ENCODE measurements at regions not wholly inside any gene's neighbourhood (a gene's known extent, or its start where the extent isn't known, plus 50 kb on each side); places are given as distances from the start of the nearest gene placed in this dataset.

GRCh38 chr17:53942436-53942835 lies 119.7 kb downstream of the KIF2B start:
- 49 to 62% (median 50%) methylated on average over 1 of the region's 1 CpG for WGBS, 3 donors
- Histone ChIP-seq H3K4me1 (ENCODE audit: insufficient read depth) (no peaks in the 10 kb centered on the region), H3K36me3 (no peaks in the 10 kb centered on the region), H3K27ac (no peak overlapping the region), H3K4me3 (no peak overlapping the region), H3K9me3 (no peaks in the 10 kb centered on the region), H3K27me3 (no peaks in the 10 kb centered on the region)
- TF ChIP-seq POLR2A (IDR thresholded peaks at IDR 0.05) (no peak), CTCF (IDR thresholded peaks at IDR 0.05) (no peak), EP300 (IDR thresholded peaks at IDR 0.05) (no peak)
- DNase-seq: no peak
- intact Hi-C loops (cut with DNase I): no loop called here

DNA sequence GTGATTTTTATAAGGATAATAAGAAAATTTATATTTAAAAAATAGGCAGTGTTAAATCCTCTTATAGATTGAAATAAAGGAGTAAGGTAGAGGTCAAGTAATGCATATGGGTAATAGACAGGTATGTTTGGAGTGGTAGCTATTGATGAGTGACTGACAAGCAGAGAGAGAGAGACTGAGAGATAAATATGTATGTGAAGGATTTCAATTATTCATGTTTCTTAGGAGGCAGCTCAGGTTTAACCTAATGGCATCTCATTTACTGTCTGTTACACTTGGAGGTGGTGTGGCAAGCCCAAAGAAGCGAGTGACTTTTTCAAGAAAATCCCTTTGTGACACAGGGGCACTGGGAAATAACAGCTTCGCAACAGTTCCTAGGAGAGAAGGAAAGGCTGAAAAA lies 120.2 kb downstream of the KIF2B start:
- intact Hi-C loops (cut with DNase I): no loop called here
- H3K27me3 ChIP-seq: no peaks in the 10 kb centered on the region
- TF ChIP-seq EP300 (IDR thresholded peaks at IDR 0.05) (no peak), CTCF (IDR thresholded peaks at IDR 0.05) (no peak), POLR2A (IDR thresholded peaks at IDR 0.05) (no peak)
- no peak overlapping the region for H3K4me3 ChIP-seq
- no peak for DNase-seq
- H3K27ac ChIP-seq: no peak overlapping the region
- no peaks in the 10 kb centered on the region for H3K36me3 ChIP-seq
- H3K9me3 ChIP-seq: no peaks in the 10 kb centered on the region
- H3K4me1 ChIP-seq (ENCODE audit: insufficient read depth): no peaks in the 10 kb centered on the region
- WGBS, 3 donors: 79 to 85% (median 81%) methylated on average over 2 of the region's 2 CpGs

- no peak overlapping the region for H3K27ac ChIP-seq
- H3K4me3 ChIP-seq: no peak overlapping the region
- no peaks in the 10 kb centered on the region for H3K27me3 ChIP-seq
- TF ChIP-seq CTCF (IDR thresholded peaks at IDR 0.05): no peak
- TF ChIP-seq POLR2A (IDR thresholded peaks at IDR 0.05): no peak
- TF ChIP-seq EP300 (IDR thresholded peaks at IDR 0.05): no peak
- no peaks in the 10 kb centered on the region for H3K36me3 ChIP-seq
- H3K9me3 ChIP-seq: no peaks in the 10 kb centered on the region
- no peak for DNase-seq
- WGBS, 3 donors: 15 to 44% (median 31%) methylated on average over 1 of the region's 1 CpG
- no peaks in the 10 kb centered on the region for H3K4me1 ChIP-seq (ENCODE audit: insufficient read depth)
- intact Hi-C loops (cut with DNase I): no loop called here
Observed at GRCh38 chr17:53948323-53948722, 125.6 kb downstream of the KIF2B start.

- Histone ChIP-seq H3K27me3 (no peaks in the 10 kb centered on the region), H3K4me1 (ENCODE audit: insufficient read depth) (no peaks in the 10 kb centered on the region), H3K9me3 (no peaks in the 10 kb centered on the region), H3K4me3 (no peak overlapping the region), H3K27ac (no peak overlapping the region), H3K36me3 (no peaks in the 10 kb centered on the region)
- DNase-seq: no peak
- TF ChIP-seq CTCF (IDR thresholded peaks at IDR 0.05) (no peak), POLR2A (IDR thresholded peaks at IDR 0.05) (no peak), EP300 (IDR thresholded peaks at IDR 0.05) (no peak)
- intact Hi-C loops (cut with DNase I): no loop called here
- 58 to 67% (median 61%) methylated on average over 9 of the region's 9 CpGs for WGBS, 3 donors
Observed at GRCh38 chr17:53949473-53950090, 126.9 kb downstream of the KIF2B start.
